Brain microvascular endothelial cell (primary cell): ENCODE measurements at regions not wholly inside any gene's neighbourhood (a gene's known extent, or its start where the extent isn't known, plus 50 kb on each side); places are given as distances from the start of the nearest gene placed in this dataset.
A peak's percentile ranks its signal among the peaks of the same experiment; 100 is the strongest.

Experiments used
- DNase-seq: peaks from one replicate; pipeline ENCODE4 v3.0.0-alpha.2; 2020
- H3K27ac ChIP-seq: fragments of 250-450 bp; sonication (Bioruptor Pico); 2 replicates; pipeline ENCODE4 v1.5.1; 2020; ENCODE audit warnings: mild to moderate bottlenecking, moderate library complexity
- H3K27me3 ChIP-seq: fragments of 250-450 bp; sonication (Bioruptor Pico); replicated peaks from 2 replicates; pipeline ENCODE4 v1.5.1; 2020; ENCODE audit warnings: mild to moderate bottlenecking
- H3K36me3 ChIP-seq: fragments of 250-450 bp; sonication (Bioruptor Pico); replicated peaks from 2 replicates; pipeline ENCODE4 v1.5.1; 2020; ENCODE audit warnings: mild to moderate bottlenecking
- H3K4me3 ChIP-seq: 2 replicates; pipeline ENCODE4 v1.5.1; 2011; ENCODE audit warnings: low read depth, mild to moderate bottlenecking, control low read depth, low read length, moderate library complexity
- CTCF ChIP-seq: IDR thresholded peaks from 2 replicates; pipeline ENCODE4 v1.5.1; 2011; ENCODE audit warnings: low read depth, mild to moderate bottlenecking, moderate library complexity, low read length, control low read depth, inconsistent platforms; ENCODE audit errors: missing control alignments
- in situ Hi-C: cut with HindIII; loops from 2 replicates; pipeline ENCODE4 v1.10.0; 2017; ENCODE audit warnings: low sequenced_read_pairs, low pct_ligation_motif_present

- H3K27me3 ChIP-seq: no peaks in the 10 kb centered on the region
- H3K36me3 ChIP-seq: no peaks in the 10 kb centered on the region
- no peak overlapping the region for H3K27ac ChIP-seq
- no peak overlapping the region for H3K4me3 ChIP-seq
- in situ Hi-C loops: no loop called here
- no peak for TF ChIP-seq CTCF
- DNase-seq: no peak
Measured at GRCh38 chr3:101954936-101955335, 105.6 kb downstream of the NFKBIZ start.

GRCh38 chr3:101962055-101962454 is 112.7 kb downstream of the NFKBIZ start:
- DNase-seq: peak; percentile 51
- in situ Hi-C loops: no loop called here

GRCh38 chr3:101963902-101964362 is 114.6 kb downstream of the NFKBIZ start:
- no peak overlapping the region for H3K4me3 ChIP-seq
- no peak for DNase-seq
- H3K36me3 ChIP-seq: no peaks in the 10 kb centered on the region
- no peak for TF ChIP-seq CTCF
- in situ Hi-C loops: no loop called here
- H3K27me3 ChIP-seq: no peaks in the 10 kb centered on the region
- no peak overlapping the region for H3K27ac ChIP-seq

More at GRCh38 chr3:101962055-101962454, 112.7 kb downstream of the NFKBIZ start:
- Histone ChIP-seq H3K27ac (no peak overlapping the region), H3K27me3 (no peaks in the 10 kb centered on the region), H3K4me3 (no peak overlapping the region), H3K36me3 (no peaks in the 10 kb centered on the region)
- TF ChIP-seq CTCF: no peak

GRCh38 chr3:101964861-101965260 is 115.5 kb downstream of the NFKBIZ start:
- H3K27me3 ChIP-seq: no peaks in the 10 kb centered on the region
- no peaks in the 10 kb centered on the region for H3K36me3 ChIP-seq
- DNase-seq: no peak
- no peak for TF ChIP-seq CTCF
- H3K4me3 ChIP-seq: no peak overlapping the region
- in situ Hi-C loops: no loop called here
- no peak overlapping the region for H3K27ac ChIP-seq

GRCh38 chr3:101966226-101966625 is 116.9 kb downstream of the NFKBIZ start:
- in situ Hi-C loops: no loop called here
- H3K4me3 ChIP-seq: no peak overlapping the region
- TF ChIP-seq CTCF: no peak

GRCh38 chr3:101970212-101970611 is 120.9 kb downstream of the NFKBIZ start:
- Histone ChIP-seq H3K4me3 (no peak overlapping the region), H3K36me3 (no peaks in the 10 kb centered on the region), H3K27ac (no peak overlapping the region), H3K27me3 (no peaks in the 10 kb centered on the region)
- in situ Hi-C loops: no loop called here
- no peak for TF ChIP-seq CTCF
- DNase-seq: no peak

More at GRCh38 chr3:101966226-101966625, 116.9 kb downstream of the NFKBIZ start:
- H3K27me3 ChIP-seq: no peaks in the 10 kb centered on the region
- H3K36me3 ChIP-seq: no peaks in the 10 kb centered on the region
- DNase-seq: no peak
- no peak overlapping the region for H3K27ac ChIP-seq
